A673 (cell line): ENCODE measurements at regions not wholly inside any gene's neighbourhood (a gene's known extent, or its start where the extent isn't known, plus 50 kb on each side); places are given as distances from the start of the nearest gene placed in this dataset.

Experiments
- CTCF ChIP-seq: fragments of 300-800, 200-600 bp; sonication (generic); conservative IDR thresholded peaks from 2 replicates; pipeline ENCODE4 v1.5.1; 2017; ENCODE audit warnings: low read depth, mild to moderate bottlenecking, antibody characterized with exemption, low read length, moderate library complexity, mixed read lengths
- EZH2 ChIP-seq: fragments of 200-600 bp; sonication (generic); IDR thresholded peaks from 2 replicates; pipeline ENCODE4 v1.6.1; 2017; ENCODE audit warnings: borderline replicate concordance, low read depth, mild to moderate bottlenecking, mixed read lengths, antibody characterized with exemption, low read length; ENCODE audit not compliant: poor library complexity, severe bottlenecking

- no peak for TF ChIP-seq CTCF
- TF ChIP-seq EZH2, result no peak
These were observed 126.6 kb downstream of the URB2 start for GRCh38 chr1:229752679-229753078.
